H9 (cell line): ENCODE measurements at regions not wholly inside any gene's neighbourhood (a gene's known extent, or its start where the extent isn't known, plus 50 kb on each side); places are given as distances from the start of the nearest gene placed in this dataset.

ENCODE experiments used
- DNase-seq: peaks from one replicate; pipeline ENCODE4 v3.0.0-alpha.2; 2017
- H2AFZ ChIP-seq: one replicate; pipeline ENCODE4 v1.6.1; 2013; ENCODE audit warnings: mild to moderate bottlenecking, low read length, control low read depth, moderate library complexity
- H2AK5ac ChIP-seq: 2 replicates; pipeline ENCODE4 v1.6.1; 2013; ENCODE audit warnings: low read length, control low read depth, mixed read lengths; ENCODE audit not compliant: insufficient read length
- H2BK120ac ChIP-seq: one replicate; pipeline ENCODE4 v1.6.1; 2013; ENCODE audit warnings: low read depth, mild to moderate bottlenecking, low read length, control low read depth, inconsistent platforms; ENCODE audit not compliant: poor library complexity, severe bottlenecking
- H2BK12ac ChIP-seq: 2 replicates; pipeline ENCODE4 v1.6.1; 2013; ENCODE audit warnings: low read length, control low read depth, mixed read lengths, low read depth; ENCODE audit not compliant: insufficient read length
- H2BK15ac ChIP-seq: 2 replicates; pipeline ENCODE4 v1.6.1; 2013; ENCODE audit warnings: low read depth, low read length, control low read depth
- H2BK20ac ChIP-seq: one replicate; pipeline ENCODE4 v1.6.1; 2013; ENCODE audit warnings: low read depth, mild to moderate bottlenecking, low read length, control low read depth, inconsistent platforms; ENCODE audit not compliant: poor library complexity, severe bottlenecking
- H2BK5ac ChIP-seq: 2 replicates; pipeline ENCODE4 v1.6.1; 2013; ENCODE audit warnings: low read length, control low read depth, mixed read lengths; ENCODE audit not compliant: insufficient read length
- H3K14ac ChIP-seq: 2 replicates; pipeline ENCODE4 v1.6.1; 2013; ENCODE audit warnings: low read length, control low read depth; ENCODE audit not compliant: insufficient read depth
- H3K18ac ChIP-seq: 2 replicates; pipeline ENCODE4 v1.6.1; 2013; ENCODE audit warnings: low read depth, mild to moderate bottlenecking, mixed read lengths, low read length, control low read depth; ENCODE audit not compliant: insufficient read length
- H3K23ac ChIP-seq: 2 replicates; pipeline ENCODE4 v1.6.1; 2013; ENCODE audit warnings: low read length, control low read depth, mixed read lengths, low read depth; ENCODE audit not compliant: insufficient read length
- H3K23me2 ChIP-seq: 2 replicates; pipeline ENCODE4 v1.6.1; 2013; ENCODE audit warnings: low read depth, mild to moderate bottlenecking, mixed read lengths, low read length, control low read depth; ENCODE audit not compliant: insufficient read length, poor library complexity, severe bottlenecking
- H3K27ac ChIP-seq: 2 replicates; pipeline ENCODE4 v1.5.1; 2013; ENCODE audit warnings: low read length, control low read depth, mixed read lengths, low read depth; ENCODE audit not compliant: insufficient read length
- H3K27me3 ChIP-seq: 2 replicates; pipeline ENCODE4 v1.6.1; 2013; ENCODE audit warnings: low read length, control low read depth, inconsistent platforms; ENCODE audit not compliant: insufficient read depth
- H3K4ac ChIP-seq: 2 replicates; pipeline ENCODE4 v1.6.1; 2013; ENCODE audit warnings: low read depth, mild to moderate bottlenecking, control low read depth, inconsistent platforms, low read length, moderate library complexity
- H3K4me1 ChIP-seq: 2 replicates; pipeline ENCODE4 v1.6.1; 2013; ENCODE audit warnings: low read length, control low read depth, inconsistent platforms; ENCODE audit not compliant: insufficient read depth
- H3K4me2 ChIP-seq: 2 replicates; pipeline ENCODE4 v1.6.1; 2013; ENCODE audit warnings: low read length, control low read depth, mixed read lengths; ENCODE audit not compliant: insufficient read length, insufficient read depth
- H3K56ac ChIP-seq: 2 replicates; pipeline ENCODE4 v1.6.1; 2013; ENCODE audit warnings: low read depth, mild to moderate bottlenecking, mixed read lengths, low read length, control low read depth; ENCODE audit not compliant: insufficient read length
- H3K79me1 ChIP-seq: 2 replicates; pipeline ENCODE4 v1.6.1; 2013; ENCODE audit warnings: low read depth, mild to moderate bottlenecking, moderate library complexity, low read length, control low read depth, inconsistent platforms; ENCODE audit not compliant: insufficient read depth, poor library complexity, severe bottlenecking
- H3K79me2 ChIP-seq: 2 replicates; pipeline ENCODE4 v1.6.1; 2013; ENCODE audit warnings: low read length, control low read depth, inconsistent platforms; ENCODE audit not compliant: insufficient read depth
- H3K9ac ChIP-seq: 2 replicates; pipeline ENCODE4 v1.6.1; 2013; ENCODE audit warnings: low read length, control low read depth, mixed read lengths; ENCODE audit not compliant: insufficient read length; ENCODE audit errors: extremely low read depth
- H3K9me3 ChIP-seq: one replicate; pipeline ENCODE4 v1.6.1; 2013; ENCODE audit warnings: low read depth, low read length, inconsistent platforms; ENCODE audit not compliant: control insufficient read depth
- H3T11ph ChIP-seq: one replicate; pipeline ENCODE4 v1.6.1; 2013; ENCODE audit warnings: mild to moderate bottlenecking, low read length, control low read depth, inconsistent platforms
- H4K20me1 ChIP-seq: one replicate; pipeline ENCODE4 v1.6.1; 2013; ENCODE audit not compliant: control insufficient read depth, insufficient read length, insufficient read depth
- H4K5ac ChIP-seq: 2 replicates; pipeline ENCODE4 v1.6.1; 2013; ENCODE audit warnings: low read depth, mild to moderate bottlenecking, mixed read lengths, low read length, control low read depth; ENCODE audit not compliant: insufficient read length
- H4K8ac ChIP-seq: replicated peaks from 2 replicates; pipeline ENCODE4 v1.6.1; 2013; ENCODE audit warnings: low read length, control low read depth, mixed read lengths, low read depth; ENCODE audit not compliant: insufficient read length
- H4K91ac ChIP-seq: 2 replicates; pipeline ENCODE4 v1.6.1; 2013; ENCODE audit warnings: low read depth, mild to moderate bottlenecking, moderate library complexity, mixed read lengths, low read length, control low read depth; ENCODE audit not compliant: insufficient read length
- H3K27ac Mint-ChIP-seq, 3 experiments: 2 replicates in 2 of 3; 3 replicates in 1 of 3; pipeline ENCODE4 v1.8.0; 2020 to 2021; ENCODE audit warnings: mixed read lengths in 3 of 3, mild to moderate bottlenecking in 1 of 3, moderate library complexity in 1 of 3
- H3K27me3 Mint-ChIP-seq: 2 replicates; pipeline ENCODE4 v1.8.0; 2021; ENCODE audit warnings: low read depth, mild to moderate bottlenecking, moderate library complexity, mixed read lengths
- H3K36me3 Mint-ChIP-seq, 3 experiments: 2 replicates in 2 of 3; 3 replicates in 1 of 3; pipeline ENCODE4 v1.8.0; 2020 to 2021; ENCODE audit warnings: low read depth in 3 of 3, mixed read lengths in 3 of 3; ENCODE audit not compliant: insufficient read depth in 1 of 3
- H3K4me1 Mint-ChIP-seq, 2 experiments: 2 replicates each; pipeline ENCODE4 v1.8.0; 2020; ENCODE audit warnings: mixed read lengths in 2 of 2
- H3K4me3 Mint-ChIP-seq, 2 experiments: 2 replicates in 1 of 2; 3 replicates in 1 of 2; pipeline ENCODE4 v1.8.0; 2020 to 2021; ENCODE audit warnings: mild to moderate bottlenecking in 2 of 2, mixed read lengths in 2 of 2, moderate library complexity in 1 of 2
- H3K9me3 Mint-ChIP-seq, 2 experiments: 2 replicates in 1 of 2; 3 replicates in 1 of 2; pipeline ENCODE4 v1.8.0; 2020; ENCODE audit warnings: mild to moderate bottlenecking in 2 of 2, mixed read lengths in 2 of 2, moderate library complexity in 1 of 2
- WGBS: extraction: QIAGEN DNeasy Blood & Tissue Kit; methylation state at CpG from one replicate; pipeline ENCODE4 v1.1.7; 2013; ENCODE audit warnings: missing lambda C conversion rate, low lambda C conversion rate, mixed read lengths; ENCODE audit not compliant: insufficient read length; ENCODE audit errors: extremely low coverage; 5-methylcytosine and 5-hydroxymethylcytosine counted together
- TF ChIP-seq, protein P1 (sequence below): fragments of 200-600 bp; sonication (generic); conservative IDR thresholded peaks from 3 replicates; pipeline ENCODE4 v1.8.0; 2021; ENCODE audit warnings: antibody characterized with exemption, mild to moderate bottlenecking

DNA sequence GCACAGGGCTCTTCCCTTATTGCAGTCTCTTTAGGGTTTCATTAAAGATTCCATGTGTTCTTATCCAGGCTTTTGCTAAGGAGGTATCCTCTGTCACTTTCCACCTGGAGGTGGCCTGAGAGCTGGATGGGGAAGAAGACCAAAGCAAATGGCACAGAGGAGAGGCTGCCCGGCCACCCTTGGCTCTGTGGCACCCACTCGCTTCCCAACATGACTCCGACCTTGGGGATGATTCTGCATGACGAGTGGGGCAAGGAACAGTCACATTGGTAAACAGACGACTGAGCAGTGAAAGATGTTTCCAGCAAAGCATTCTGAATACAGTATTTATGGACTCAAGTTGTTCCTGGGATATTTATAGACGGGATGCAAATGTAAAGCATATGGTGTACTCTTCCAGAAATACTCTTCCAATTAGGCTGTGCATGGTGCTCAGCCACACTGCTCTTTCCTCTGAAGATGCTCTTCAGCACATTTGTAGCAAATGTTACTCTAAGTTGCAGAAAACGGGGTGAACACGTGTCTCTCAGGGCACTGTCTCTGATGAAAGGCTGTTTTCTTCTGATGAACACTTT is 377.1 kb upstream of the HS6ST1 start:
- WGBS, result no CpG with 5 or more reads among the region's 8 CpGs
- H3K9ac ChIP-seq, result no peak overlapping the region
- H4K91ac ChIP-seq, result no peak overlapping the region
- no peak overlapping the region for H4K8ac ChIP-seq
- H2AK5ac ChIP-seq, result no peak overlapping the region
- peaks cover 0 to 5% (median 4%) of the 10 kb centered on the region in 3 experiments; a peak in 2 of 7 replicates for H3K36me3 Mint-ChIP-seq
- H4K20me1 ChIP-seq, result no peaks in the 10 kb centered on the region
- H2BK120ac ChIP-seq, result no peak overlapping the region
- no peaks in the 10 kb centered on the region for H3K9me3 ChIP-seq
- no peak overlapping the region for H3K56ac ChIP-seq
- no peak overlapping the region for H3K23ac ChIP-seq
- H3K9me3 Mint-ChIP-seq, result peaks cover 0 to 14% of the 10 kb centered on the region in 2 experiments; a peak in 4 of 5 replicates
- H2BK20ac ChIP-seq, result no peak overlapping the region
- H3K79me2 ChIP-seq, result no peaks in the 10 kb centered on the region
- H3K27me3 Mint-ChIP-seq, result peaks cover 11% of the 10 kb centered on the region
- H3K4me2 ChIP-seq, result no peak overlapping the region
- no peak overlapping the region for H3K4me3 Mint-ChIP-seq
- H3K18ac ChIP-seq, result no peak overlapping the region
- TF ChIP-seq, protein P1, sequence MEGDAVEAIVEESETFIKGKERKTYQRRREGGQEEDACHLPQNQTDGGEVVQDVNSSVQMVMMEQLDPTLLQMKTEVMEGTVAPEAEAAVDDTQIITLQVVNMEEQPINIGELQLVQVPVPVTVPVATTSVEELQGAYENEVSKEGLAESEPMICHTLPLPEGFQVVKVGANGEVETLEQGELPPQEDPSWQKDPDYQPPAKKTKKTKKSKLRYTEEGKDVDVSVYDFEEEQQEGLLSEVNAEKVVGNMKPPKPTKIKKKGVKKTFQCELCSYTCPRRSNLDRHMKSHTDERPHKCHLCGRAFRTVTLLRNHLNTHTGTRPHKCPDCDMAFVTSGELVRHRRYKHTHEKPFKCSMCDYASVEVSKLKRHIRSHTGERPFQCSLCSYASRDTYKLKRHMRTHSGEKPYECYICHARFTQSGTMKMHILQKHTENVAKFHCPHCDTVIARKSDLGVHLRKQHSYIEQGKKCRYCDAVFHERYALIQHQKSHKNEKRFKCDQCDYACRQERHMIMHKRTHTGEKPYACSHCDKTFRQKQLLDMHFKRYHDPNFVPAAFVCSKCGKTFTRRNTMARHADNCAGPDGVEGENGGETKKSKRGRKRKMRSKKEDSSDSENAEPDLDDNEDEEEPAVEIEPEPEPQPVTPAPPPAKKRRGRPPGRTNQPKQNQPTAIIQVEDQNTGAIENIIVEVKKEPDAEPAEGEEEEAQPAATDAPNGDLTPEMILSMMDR, result no peak
- H3K14ac ChIP-seq, result no peak overlapping the region
- no peak overlapping the region for H3K27ac ChIP-seq
- H3K79me1 ChIP-seq, result no peaks in the 10 kb centered on the region
- H3T11ph ChIP-seq, result no peak overlapping the region
- no peaks in the 10 kb centered on the region for H3K23me2 ChIP-seq
- no peak for DNase-seq
- H4K5ac ChIP-seq, result no peak overlapping the region
- H2AFZ ChIP-seq, result no peak overlapping the region
- H3K4me1 ChIP-seq, result no peaks in the 10 kb centered on the region
- no peak overlapping the region for H3K27ac Mint-ChIP-seq
- no peaks in the 10 kb centered on the region for H3K27me3 ChIP-seq
- H2BK5ac ChIP-seq, result no peak overlapping the region
- no peak overlapping the region for H2BK15ac ChIP-seq
- H3K4ac ChIP-seq, result no peak overlapping the region
- no peak overlapping the region for H2BK12ac ChIP-seq
- H3K4me1 Mint-ChIP-seq, result peaks cover 10 to 19% of the 10 kb centered on the region in 2 experiments
